Erythroblast (primary cell): ENCODE measurements at regions not wholly inside any gene's neighbourhood (a gene's known extent, or its start where the extent isn't known, plus 50 kb on each side); places are given as distances from the start of the nearest gene placed in this dataset.

Experiments
- DNase-seq, 2 experiments: peaks; one replicate each; lab custom pipeline; 2025; lab: John Stamatoyannopoulos, UW
- GATA1 ChIP-seq: IDR thresholded peaks from 2 replicates; pipeline ENCODE4 v1.6.1; 2011; ENCODE audit warnings: low read depth, mild to moderate bottlenecking, control low read depth, low read length, moderate library complexity
- POLR2A ChIP-seq: IDR thresholded peaks from 2 replicates; pipeline ENCODE4 v1.6.1; 2011; ENCODE audit warnings: mild to moderate bottlenecking, low read length

GRCh38 chr2:16081316-16082200 is 141.2 kb downstream of the MYCN start:
- TF ChIP-seq GATA1 (no peak), POLR2A (no peak)
- DNase-seq, result no peak

GRCh38 chr2:16080516-16080915 is 140.2 kb downstream of the MYCN start:
- DNase-seq, result no peak
- no peak for TF ChIP-seq POLR2A
- no peak for TF ChIP-seq GATA1

- TF ChIP-seq GATA1 (no peak), POLR2A (no peak)
Measured at GRCh38 chr2:16080071-16080470, 139.7 kb downstream of the MYCN start.

GRCh38 chr2:16079637-16080036 is 139.3 kb downstream of the MYCN start:
- TF ChIP-seq GATA1 (no peak), POLR2A (no peak)
- no peak for DNase-seq

More at GRCh38 chr2:16080071-16080470, 139.7 kb downstream of the MYCN start:
- DNase-seq, result no peak

GRCh38 chr2:16077601-16078000 is 137.3 kb downstream of the MYCN start:
- TF ChIP-seq POLR2A (no peak), GATA1 (no peak)
- DNase-seq, result no peak

- DNase-seq, result no peak
- TF ChIP-seq GATA1 (no peak), POLR2A (no peak)
Measured at GRCh38 chr2:16076911-16077310, 136.6 kb downstream of the MYCN start.

GRCh38 chr2:16075045-16076012 is 135.0 kb downstream of the MYCN start:
- no peak for DNase-seq
- no peak for TF ChIP-seq GATA1
- TF ChIP-seq POLR2A, result no peak

GRCh38 chr2:16073921-16074425 is 133.6 kb downstream of the MYCN start:
- DNase-seq, result no peak
- TF ChIP-seq GATA1, result no peak
- TF ChIP-seq POLR2A, result no peak

- no peak for TF ChIP-seq POLR2A
- TF ChIP-seq GATA1, result no peak
- no peak for DNase-seq
Measured at GRCh38 chr2:16073471-16073870, 133.1 kb downstream of the MYCN start.

- no peak for TF ChIP-seq GATA1
- TF ChIP-seq POLR2A, result no peak
- no peak for DNase-seq
Measured at GRCh38 chr2:16072638-16073290, 132.4 kb downstream of the MYCN start.

- DNase-seq, result no peak
- TF ChIP-seq POLR2A, result no peak
- no peak for TF ChIP-seq GATA1
Measured at GRCh38 chr2:16071865-16072637, 131.7 kb downstream of the MYCN start.
